Activated naive CD4-positive, alpha-beta T cell treated with anti-CD3 and anti-CD28 coated beads for 36 hours (primary cell): ENCODE measurements at regions not wholly inside any gene's neighbourhood (a gene's known extent, or its start where the extent isn't known, plus 50 kb on each side); places are given as distances from the start of the nearest gene placed in this dataset.

ENCODE experiments used
- CTCF ChIA-PET: fragments of 350-600 bp; sonication (Branson Sonifier 250); formaldehyde crosslinking; loops from one replicate; lab custom pipeline; 2021; ENCODE audit warnings: antibody characterized with exemption; lab: Charles Lee
- DNase-seq: peaks from one replicate; pipeline ENCODE4 v3.0.0-alpha.2; 2020
- H3K27ac Mint-ChIP-seq: one replicate; pipeline ENCODE4 v1.8.0; 2021; ENCODE audit warnings: mild to moderate bottlenecking, mixed read lengths
- H3K27me3 Mint-ChIP-seq: one replicate; pipeline ENCODE4 v1.8.0; 2021; ENCODE audit warnings: low read depth, mixed read lengths
- H3K36me3 Mint-ChIP-seq: one replicate; pipeline ENCODE4 v1.8.0; 2021; ENCODE audit warnings: low read depth, mixed read lengths
- H3K4me1 Mint-ChIP-seq: one replicate; pipeline ENCODE4 v1.8.0; 2021; ENCODE audit warnings: low read depth, mixed read lengths
- H3K4me3 Mint-ChIP-seq: one replicate; pipeline ENCODE4 v1.8.0; 2021; ENCODE audit warnings: mild to moderate bottlenecking, moderate library complexity, mixed read lengths
- H3K9me3 Mint-ChIP-seq: one replicate; pipeline ENCODE4 v1.8.0; 2021; ENCODE audit warnings: mixed read lengths
- intact Hi-C: fragments of 100-400 bp; cut with micrococcal nuclease; formaldehyde crosslinking; loops from one replicate; pipeline ENCODE4 v1.15.1; 2023

- H3K27ac Mint-ChIP-seq = no peak overlapping the region
- no peaks in the 10 kb centered on the region for H3K4me1 Mint-ChIP-seq
- intact Hi-C loops = no loop called here
- no peaks in the 10 kb centered on the region for H3K9me3 Mint-ChIP-seq
- DNase-seq = no peak
- peaks cover 4% of the 10 kb centered on the region for H3K27me3 Mint-ChIP-seq
- CTCF ChIA-PET = no interaction called here
- H3K36me3 Mint-ChIP-seq = no peaks in the 10 kb centered on the region
- no peak overlapping the region for H3K4me3 Mint-ChIP-seq
Observed at GRCh38 chr10:128936392-128936791, 530.6 kb upstream of the MGMT start.

GRCh38 chr10:128938558-128938957 lies 528.5 kb upstream of the MGMT start:
- CTCF ChIA-PET = interaction anchor here (0.6 kb wide), 1 partner anchor 22 kb away, joined by 3 read pairs; no protein-coding TSS in a partner anchor
- no peak for DNase-seq
- H3K27me3 Mint-ChIP-seq = peaks cover 4% of the 10 kb centered on the region
- H3K36me3 Mint-ChIP-seq = no peaks in the 10 kb centered on the region
- H3K4me1 Mint-ChIP-seq = no peaks in the 10 kb centered on the region
- intact Hi-C loops = no loop called here
- H3K9me3 Mint-ChIP-seq = no peaks in the 10 kb centered on the region
- H3K4me3 Mint-ChIP-seq = no peak overlapping the region
- no peak overlapping the region for H3K27ac Mint-ChIP-seq

- Mint-ChIP-seq H3K9me3 (no peaks in the 10 kb centered on the region), H3K27ac (no peak overlapping the region), H3K4me1 (no peaks in the 10 kb centered on the region), H3K27me3 (peaks cover 4% of the 10 kb centered on the region), H3K36me3 (no peaks in the 10 kb centered on the region), H3K4me3 (no peak overlapping the region)
- intact Hi-C loops = no loop called here
- CTCF ChIA-PET = interaction anchor here (0.6 kb wide), 1 partner anchor 308 kb away, joined by 3 read pairs; no protein-coding TSS in a partner anchor
- DNase-seq = no peak
Observed at GRCh38 chr10:128940081-128940480, 527.0 kb upstream of the MGMT start.

- H3K36me3 Mint-ChIP-seq = no peaks in the 10 kb centered on the region
- DNase-seq = no peak
- H3K27me3 Mint-ChIP-seq = peaks cover 2% of the 10 kb centered on the region
- no peak overlapping the region for H3K27ac Mint-ChIP-seq
- H3K4me1 Mint-ChIP-seq = no peaks in the 10 kb centered on the region
- CTCF ChIA-PET = no interaction called here
- intact Hi-C loops = no loop called here
- no peak overlapping the region for H3K4me3 Mint-ChIP-seq
- peaks cover 9% of the 10 kb centered on the region for H3K9me3 Mint-ChIP-seq
Observed at GRCh38 chr10:128943111-128943510, 523.9 kb upstream of the MGMT start.

GRCh38 chr10:128945398-128945797 lies 521.6 kb upstream of the MGMT start:
- Mint-ChIP-seq H3K9me3 (peaks cover 9% of the 10 kb centered on the region), H3K4me1 (no peaks in the 10 kb centered on the region), H3K36me3 (no peaks in the 10 kb centered on the region), H3K27ac (no peak overlapping the region), H3K4me3 (no peak overlapping the region), H3K27me3 (no peaks in the 10 kb centered on the region)
- CTCF ChIA-PET = no interaction called here
- DNase-seq = no peak
- intact Hi-C loops = no loop called here

- Mint-ChIP-seq H3K4me3 (no peak overlapping the region), H3K4me1 (no peaks in the 10 kb centered on the region), H3K9me3 (peaks cover 9% of the 10 kb centered on the region), H3K27ac (no peak overlapping the region), H3K27me3 (no peaks in the 10 kb centered on the region), H3K36me3 (no peaks in the 10 kb centered on the region)
- intact Hi-C loops = no loop called here
- DNase-seq = no peak
- CTCF ChIA-PET = no interaction called here
Observed at GRCh38 chr10:128950159-128950915, 516.7 kb upstream of the MGMT start.

- Mint-ChIP-seq H3K4me1 (no peaks in the 10 kb centered on the region), H3K27ac (no peak overlapping the region), H3K27me3 (no peaks in the 10 kb centered on the region), H3K4me3 (no peak overlapping the region), H3K36me3 (no peaks in the 10 kb centered on the region), H3K9me3 (peaks cover 9% of the 10 kb centered on the region)
- no peak for DNase-seq
- CTCF ChIA-PET = no interaction called here
- intact Hi-C loops = no loop called here
Observed at GRCh38 chr10:128950916-128951275, 516.1 kb upstream of the MGMT start.

- intact Hi-C loops = no loop called here
- DNase-seq = no peak
- CTCF ChIA-PET = no interaction called here
- H3K9me3 Mint-ChIP-seq = no peaks in the 10 kb centered on the region
- no peaks in the 10 kb centered on the region for H3K4me1 Mint-ChIP-seq
- H3K4me3 Mint-ChIP-seq = no peak overlapping the region
- H3K27ac Mint-ChIP-seq = no peak overlapping the region
- H3K36me3 Mint-ChIP-seq = no peaks in the 10 kb centered on the region
- H3K27me3 Mint-ChIP-seq = no peaks in the 10 kb centered on the region
Observed at GRCh38 chr10:128952856-128953255, 514.2 kb upstream of the MGMT start.

GRCh38 chr10:128956149-128956548 lies 510.9 kb upstream of the MGMT start:
- CTCF ChIA-PET = no interaction called here
- H3K4me1 Mint-ChIP-seq = no peaks in the 10 kb centered on the region
- H3K4me3 Mint-ChIP-seq = no peak overlapping the region
- no peaks in the 10 kb centered on the region for H3K36me3 Mint-ChIP-seq
- intact Hi-C loops = no loop called here
- no peaks in the 10 kb centered on the region for H3K27me3 Mint-ChIP-seq
- no peak for DNase-seq
- H3K27ac Mint-ChIP-seq = no peak overlapping the region
- H3K9me3 Mint-ChIP-seq = no peaks in the 10 kb centered on the region

GRCh38 chr10:128957221-128957620 lies 509.8 kb upstream of the MGMT start:
- no peaks in the 10 kb centered on the region for H3K9me3 Mint-ChIP-seq
- no peak overlapping the region for H3K27ac Mint-ChIP-seq
- H3K4me3 Mint-ChIP-seq = no peak overlapping the region
- no peak for DNase-seq
- H3K4me1 Mint-ChIP-seq = no peaks in the 10 kb centered on the region
- intact Hi-C loops = no loop called here
- H3K27me3 Mint-ChIP-seq = peaks cover 2% of the 10 kb centered on the region
- CTCF ChIA-PET = no interaction called here
- no peaks in the 10 kb centered on the region for H3K36me3 Mint-ChIP-seq

GRCh38 chr10:128958834-128959690 lies 508.0 kb upstream of the MGMT start:
- DNase-seq = no peak
- CTCF ChIA-PET = no interaction called here
- Mint-ChIP-seq H3K27me3 (peaks cover 2% of the 10 kb centered on the region), H3K36me3 (no peaks in the 10 kb centered on the region), H3K9me3 (no peaks in the 10 kb centered on the region), H3K27ac (no peak overlapping the region), H3K4me1 (no peaks in the 10 kb centered on the region), H3K4me3 (no peak overlapping the region)
- intact Hi-C loops = no loop called here

GRCh38 chr10:128959746-128960145 lies 507.3 kb upstream of the MGMT start:
- Mint-ChIP-seq H3K36me3 (no peaks in the 10 kb centered on the region), H3K27ac (no peak overlapping the region), H3K4me3 (no peak overlapping the region), H3K9me3 (no peaks in the 10 kb centered on the region), H3K27me3 (peaks cover 2% of the 10 kb centered on the region), H3K4me1 (no peaks in the 10 kb centered on the region)
- CTCF ChIA-PET = no interaction called here
- DNase-seq = no peak
- intact Hi-C loops = no loop called here

- no peak overlapping the region for H3K27ac Mint-ChIP-seq
- no peaks in the 10 kb centered on the region for H3K4me1 Mint-ChIP-seq
- peaks cover 2% of the 10 kb centered on the region for H3K27me3 Mint-ChIP-seq
- no peak for DNase-seq
- H3K9me3 Mint-ChIP-seq = peaks cover 4% of the 10 kb centered on the region
- CTCF ChIA-PET = interaction anchor here (0.6 kb wide), 1 partner anchor 21 kb away, joined by 3 read pairs; no protein-coding TSS in a partner anchor
- H3K4me3 Mint-ChIP-seq = no peak overlapping the region
- H3K36me3 Mint-ChIP-seq = no peaks in the 10 kb centered on the region
- intact Hi-C loops = no loop called here
Observed at GRCh38 chr10:128960517-128960916, 506.5 kb upstream of the MGMT start.
